Tibial artery (tissue), 4 donors: ENCODE measurements at regions not wholly inside any gene's neighbourhood (a gene's known extent, or its start where the extent isn't known, plus 50 kb on each side); places are given as distances from the start of the nearest gene placed in this dataset.

Experiments
- DNase-seq, 2 donors: peaks; one replicate each; pipeline ENCODE4 v3.0.0-alpha.2; 2019
- H3K27ac ChIP-seq, 2 donors: fragments of 200-600 bp; sonication (generic) in 1 of 2; 1 replicate in 1 of 2; 2 replicates in 1 of 2; pipeline ENCODE4 v1.5.1; 2018 to 2019; ENCODE audit warnings: mild to moderate bottlenecking in 1 of 2
- H3K27me3 ChIP-seq, 2 donors: fragments of 200-600 bp; sonication (generic) in 1 of 2; one replicate each; pipeline versions ENCODE4 v1.5.1 to v1.6.0; 2016 to 2019
- H3K36me3 ChIP-seq, 3 donors: fragments of 200-600 bp; sonication (generic) in 2 of 3; one replicate each; pipeline ENCODE4 v1.5.1; 2016 to 2019; ENCODE audit warnings: mild to moderate bottlenecking in 2 of 3
- H3K4me1 ChIP-seq, 4 donors: fragments of 200-600 bp; sonication (generic) in 2 of 4; 1 replicate in 3 of 4; 2 replicates in 1 of 4; pipeline ENCODE4 v1.5.1; 2016 to 2019
- H3K4me3 ChIP-seq, 2 donors: fragments of 200-600 bp; sonication (generic) in 1 of 2; 1 replicate in 1 of 2; 2 replicates in 1 of 2; pipeline ENCODE4 v1.5.1; 2018 to 2019; ENCODE audit warnings: mild to moderate bottlenecking in 2 of 2
- H3K9me3 ChIP-seq, 3 donors: fragments of 200-600 bp; sonication (generic) in 1 of 3; one replicate each; pipeline ENCODE4 v1.5.1; 2016 to 2019
- CTCF ChIP-seq, 2 experiments: fragments of 200-600 bp in 1 of 2; fragments of 450-650 bp in 1 of 2; IDR thresholded peaks; one replicate each; pipeline ENCODE4 v1.5.1; 2017 to 2019; ENCODE audit warnings: antibody characterized with exemption in 2 of 2, mild to moderate bottlenecking in 1 of 2, moderate library complexity in 1 of 2
- intact Hi-C: fragments of 100-400 bp; cut with DNase I; formaldehyde crosslinking; loops from one replicate; pipeline ENCODE4 v1.15.0; 2023; ENCODE audit warnings: low total_unique reads

GRCh38 chr14:41506552-41506951 is 100.1 kb upstream of the LRFN5 start:
- intact Hi-C loops = no loop called here
- TF ChIP-seq CTCF (IDR thresholded peaks at IDR 0.05) = no peak
- DNase-seq = no peak
- Histone ChIP-seq H3K9me3 (no peaks in the 10 kb centered on the region), H3K4me3 (no peak overlapping the region), H3K4me1 (no peaks in the 10 kb centered on the region), H3K27me3 (no peaks in the 10 kb centered on the region), H3K36me3 (no peaks in the 10 kb centered on the region), H3K27ac (no peak overlapping the region)

GRCh38 chr14:41505491-41505890 is 101.2 kb upstream of the LRFN5 start:
- Histone ChIP-seq H3K4me3 (no peak overlapping the region), H3K27me3 (no peaks in the 10 kb centered on the region), H3K9me3 (no peaks in the 10 kb centered on the region), H3K36me3 (no peaks in the 10 kb centered on the region), H3K27ac (no peak overlapping the region), H3K4me1 (no peaks in the 10 kb centered on the region)
- intact Hi-C loops = no loop called here
- no peak for TF ChIP-seq CTCF (IDR thresholded peaks at IDR 0.05)
- DNase-seq = no peak

GRCh38 chr14:41498959-41499358 is 107.7 kb upstream of the LRFN5 start:
- Histone ChIP-seq H3K36me3 (no peaks in the 10 kb centered on the region), H3K9me3 (no peaks in the 10 kb centered on the region), H3K4me3 (no peak overlapping the region), H3K27ac (no peak overlapping the region), H3K27me3 (no peaks in the 10 kb centered on the region), H3K4me1 (no peaks in the 10 kb centered on the region)
- intact Hi-C loops = no loop called here
- no peak for TF ChIP-seq CTCF (IDR thresholded peaks at IDR 0.05)
- DNase-seq = no peak

GRCh38 chr14:41490323-41490722 is 116.4 kb upstream of the LRFN5 start:
- Histone ChIP-seq H3K27me3 (no peaks in the 10 kb centered on the region), H3K27ac (no peak overlapping the region), H3K4me3 (no peak overlapping the region), H3K36me3 (no peaks in the 10 kb centered on the region), H3K9me3 (no peaks in the 10 kb centered on the region), H3K4me1 (no peaks in the 10 kb centered on the region)
- no peak for TF ChIP-seq CTCF (IDR thresholded peaks at IDR 0.05)
- intact Hi-C loops = no loop called here
- no peak for DNase-seq

DNA sequence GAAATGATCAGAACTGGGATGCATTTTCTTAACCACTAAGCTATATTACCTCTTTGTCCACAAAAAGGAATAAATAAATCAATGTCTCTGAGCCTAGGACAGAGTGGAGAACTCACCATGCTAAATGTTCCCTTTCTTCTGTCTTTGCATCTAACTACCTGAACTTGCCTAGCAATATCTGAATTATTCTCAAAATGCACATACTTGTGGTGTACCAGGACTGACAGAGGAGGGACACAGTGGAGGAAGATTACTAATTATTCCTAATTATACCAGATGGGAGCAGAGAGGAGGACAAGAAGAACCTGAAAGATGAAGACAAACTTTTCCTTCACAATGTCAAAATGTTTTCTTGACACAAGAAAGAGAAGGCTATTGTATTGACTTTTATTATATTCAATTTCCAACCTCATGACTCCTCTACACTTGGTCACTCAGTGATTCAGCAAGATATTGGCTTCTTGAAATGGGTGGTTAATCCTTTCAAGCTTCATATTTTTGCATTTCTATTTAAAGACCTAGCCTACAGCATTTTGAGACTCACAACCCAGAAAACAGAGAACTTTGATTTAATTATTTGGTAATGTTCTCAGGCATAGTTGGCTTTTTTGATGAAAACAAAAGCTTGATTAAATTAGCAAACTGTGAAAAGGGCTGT is 117.2 kb upstream of the LRFN5 start:
- Histone ChIP-seq H3K9me3 (no peaks in the 10 kb centered on the region), H3K4me3 (no peak overlapping the region), H3K4me1 (no peaks in the 10 kb centered on the region), H3K27me3 (no peaks in the 10 kb centered on the region), H3K27ac (no peak overlapping the region), H3K36me3 (no peaks in the 10 kb centered on the region)
- no peak for DNase-seq
- no peak for TF ChIP-seq CTCF (IDR thresholded peaks at IDR 0.05)
- intact Hi-C loops = no loop called here

GRCh38 chr14:41488401-41488800 is 118.3 kb upstream of the LRFN5 start:
- H3K27me3 ChIP-seq = no peaks in the 10 kb centered on the region
- H3K4me1 ChIP-seq = no peaks in the 10 kb centered on the region
- intact Hi-C loops = no loop called here

More at GRCh38 chr14:41488401-41488800, 118.3 kb upstream of the LRFN5 start:
- DNase-seq = no peak
- no peak for TF ChIP-seq CTCF (IDR thresholded peaks at IDR 0.05)
- Histone ChIP-seq H3K36me3 (no peaks in the 10 kb centered on the region), H3K9me3 (no peaks in the 10 kb centered on the region), H3K4me3 (no peak overlapping the region), H3K27ac (no peak overlapping the region)
